ENCODE measurements at regions not wholly inside any gene's neighbourhood (a gene's known extent, or its start where the extent isn't known, plus 50 kb on each side); places are given as distances from the start of the nearest gene placed in this dataset.

DNA sequence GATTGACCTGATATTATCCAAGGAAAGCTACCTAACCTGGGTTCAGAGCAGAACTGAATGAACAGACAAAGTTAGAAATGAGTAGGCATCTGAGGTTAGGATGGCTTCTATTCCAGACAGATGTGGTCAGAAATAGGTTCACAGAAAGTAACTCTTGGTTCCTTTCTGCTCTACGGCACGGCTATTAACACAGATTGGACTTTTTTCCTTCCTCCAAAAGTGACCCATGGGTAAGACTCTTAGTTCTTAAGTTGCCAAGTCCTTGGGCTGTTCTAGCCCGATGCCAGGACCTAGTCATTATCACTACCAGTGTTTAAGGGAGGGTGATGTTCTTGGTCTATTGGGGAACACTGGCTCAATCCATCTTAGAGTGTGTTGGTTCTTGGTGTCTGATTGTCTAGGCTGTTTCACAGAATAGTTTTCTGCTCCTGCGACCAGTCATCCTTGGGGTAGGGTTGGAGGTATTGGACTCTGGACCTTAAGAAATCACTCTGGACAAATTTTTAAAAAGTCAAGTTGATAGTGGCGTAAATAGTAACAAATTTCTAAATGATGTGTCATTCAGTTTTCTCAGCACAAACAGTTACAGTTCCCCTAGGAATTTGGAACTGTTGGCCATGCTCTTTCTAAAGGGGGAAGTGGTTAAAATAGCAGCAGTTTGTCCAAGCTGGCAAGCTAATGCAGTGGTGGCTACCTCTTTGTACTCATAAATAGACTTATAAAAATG lies 60.1 kb upstream of the MYCBP2 start:
- H3F3A ChIP-seq (ENCODE audit: insufficient read depth), result peaks cover 31% of the 10 kb centered on the region
- H3K9ac ChIP-seq, result peak overlapping the region; percentile 10; the same call in 1 of the 2 replicates
- in situ Hi-C loops (cut with MboI), result no loop called here
- H4K20me1 ChIP-seq (ENCODE audit: insufficient read depth), result no peaks in the 10 kb centered on the region
- H3K4me1 ChIP-seq (ENCODE audit: insufficient read depth), result peaks cover 51% of the 10 kb centered on the region
- no peaks in the 10 kb centered on the region for H3K9me2 ChIP-seq (ENCODE audit: insufficient read depth)
- H3K27me3 ChIP-seq (replicated peaks; ENCODE audit: insufficient read depth), result no peaks in the 10 kb centered on the region
- peak; percentile 84 for DNase-seq
- TF ChIP-seq EZH2phosphoT487 (IDR thresholded peaks at IDR 0.05; ENCODE audit: insufficient read depth, low read depth), result no peak
- TF ChIP-seq EZH2 (IDR thresholded peaks at IDR 0.05; ENCODE audit: insufficient read depth, poor library complexity, severe bottlenecking), result no peak
- H3K36me3 ChIP-seq (ENCODE audit: low read depth), result no peaks in the 10 kb centered on the region
- 0 out of 2 replicates have a peak overlapping the region, but pooled peaks have one; percentile 19 for H2AFZ ChIP-seq
- WGBS, 2 experiments (ENCODE audit: low coverage in 1 of 2, low lambda C conversion rate in 2 of 2, missing lambda C conversion rate in 2 of 2), result 4 to 5% methylated on average over 5 of the region's 5 CpGs
- H3K9me3 ChIP-seq (ENCODE audit: low read depth), result no peaks in the 10 kb centered on the region
- peak overlapping the region; percentile 42 for H3K4me3 ChIP-seq
- peak overlapping the region; percentile 67 for H3K27ac ChIP-seq
- H3K4me2 ChIP-seq (ENCODE audit: unreplicated experiment), result peak overlapping the region; percentile 54
- H3K79me2 ChIP-seq (ENCODE audit: insufficient read depth), result no peaks in the 10 kb centered on the region

DNA sequence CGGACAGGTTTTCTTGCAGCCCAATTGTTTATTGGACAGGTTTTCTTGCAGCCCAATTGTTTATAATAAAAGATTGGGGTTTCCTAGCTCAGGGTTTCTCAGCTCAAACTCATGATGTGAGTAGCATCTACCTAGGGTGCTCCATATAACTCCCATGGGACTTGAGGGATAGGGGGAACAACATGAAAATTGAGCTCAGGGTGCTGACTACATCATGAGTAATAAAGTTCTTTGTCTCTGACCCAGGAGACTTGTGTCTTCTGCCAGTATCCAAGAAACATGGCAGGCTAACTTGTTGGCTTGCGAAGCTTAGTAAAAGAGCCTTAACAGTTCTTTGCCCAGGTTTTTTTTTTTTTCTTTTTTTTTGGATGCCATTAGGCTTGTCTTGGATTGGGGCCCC lies 59.2 kb upstream of the MYCBP2 start:
- peaks cover 31% of the 10 kb centered on the region for H3F3A ChIP-seq (ENCODE audit: insufficient read depth)
- H3K27me3 ChIP-seq (replicated peaks; ENCODE audit: insufficient read depth), result no peaks in the 10 kb centered on the region
- no peak for TF ChIP-seq EZH2phosphoT487 (IDR thresholded peaks at IDR 0.05; ENCODE audit: insufficient read depth, low read depth)
- TF ChIP-seq EZH2 (IDR thresholded peaks at IDR 0.05; ENCODE audit: insufficient read depth, poor library complexity, severe bottlenecking), result no peak
- in situ Hi-C loops (cut with MboI), result no loop called here
- H3K27ac ChIP-seq, result peak overlapping the region; percentile 67; the same call in 1 of the 2 replicates
- H3K9me2 ChIP-seq (ENCODE audit: insufficient read depth), result no peaks in the 10 kb centered on the region
- no peaks in the 10 kb centered on the region for H3K79me2 ChIP-seq (ENCODE audit: insufficient read depth)
- peak; percentile 45 for DNase-seq
- H3K4me1 ChIP-seq (ENCODE audit: insufficient read depth), result peaks cover 51% of the 10 kb centered on the region
- no peaks in the 10 kb centered on the region for H4K20me1 ChIP-seq (ENCODE audit: insufficient read depth)
- 58 to 60% methylated on average over 2 of the region's 2 CpGs for WGBS, 2 experiments (ENCODE audit: low coverage in 1 of 2, low lambda C conversion rate in 2 of 2, missing lambda C conversion rate in 2 of 2)
- H3K36me3 ChIP-seq (ENCODE audit: low read depth), result no peaks in the 10 kb centered on the region
- H3K9me3 ChIP-seq (ENCODE audit: low read depth), result no peaks in the 10 kb centered on the region
- no peak overlapping the region for H3K9ac ChIP-seq
- no peak overlapping the region for H3K4me3 ChIP-seq
- H2AFZ ChIP-seq, result no peak overlapping the region
- no peak overlapping the region for H3K4me2 ChIP-seq (ENCODE audit: unreplicated experiment)

DNA sequence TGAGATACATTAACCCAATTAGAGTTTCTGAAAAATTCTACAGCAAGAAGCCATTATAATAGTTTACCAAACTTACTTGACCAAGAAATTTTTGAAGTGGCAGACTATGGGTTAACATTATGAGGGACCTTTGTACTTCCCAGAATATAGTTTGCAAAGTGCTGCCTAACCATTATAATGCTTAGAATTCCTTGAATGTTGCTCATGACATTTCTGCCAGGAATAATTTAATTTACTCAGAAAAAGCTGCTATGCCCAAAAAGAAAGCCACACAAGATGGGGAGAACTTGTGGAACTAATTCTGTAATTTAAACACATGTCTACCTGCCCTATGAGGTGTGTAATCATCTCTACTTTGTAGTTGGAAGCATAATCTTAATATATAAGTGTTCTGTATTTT lies 58.1 kb upstream of the MYCBP2 start:
- no peaks in the 10 kb centered on the region for H3K9me2 ChIP-seq (ENCODE audit: insufficient read depth)
- H3F3A ChIP-seq (ENCODE audit: insufficient read depth), result peaks cover 31% of the 10 kb centered on the region
- no peaks in the 10 kb centered on the region for H3K79me2 ChIP-seq (ENCODE audit: insufficient read depth)
- no peak overlapping the region for H3K4me3 ChIP-seq
- H2AFZ ChIP-seq, result no peak overlapping the region
- TF ChIP-seq EZH2phosphoT487 (IDR thresholded peaks at IDR 0.05; ENCODE audit: insufficient read depth, low read depth) (no peak), EZH2 (IDR thresholded peaks at IDR 0.05; ENCODE audit: insufficient read depth, poor library complexity, severe bottlenecking) (no peak)
- no peak overlapping the region for H3K27ac ChIP-seq
- no peaks in the 10 kb centered on the region for H4K20me1 ChIP-seq (ENCODE audit: insufficient read depth)
- DNase-seq, result peak; percentile 52
- in situ Hi-C loops (cut with MboI), result no loop called here
- no peaks in the 10 kb centered on the region for H3K9me3 ChIP-seq (ENCODE audit: low read depth)
- peak overlapping the region; percentile 16 for H3K4me2 ChIP-seq (ENCODE audit: unreplicated experiment)
- H3K4me1 ChIP-seq (ENCODE audit: insufficient read depth), result peaks cover 42% of the 10 kb centered on the region
- H3K9ac ChIP-seq, result no peak overlapping the region
- no peaks in the 10 kb centered on the region for H3K27me3 ChIP-seq (replicated peaks; ENCODE audit: insufficient read depth)
- H3K36me3 ChIP-seq (ENCODE audit: low read depth), result no peaks in the 10 kb centered on the region

DNA sequence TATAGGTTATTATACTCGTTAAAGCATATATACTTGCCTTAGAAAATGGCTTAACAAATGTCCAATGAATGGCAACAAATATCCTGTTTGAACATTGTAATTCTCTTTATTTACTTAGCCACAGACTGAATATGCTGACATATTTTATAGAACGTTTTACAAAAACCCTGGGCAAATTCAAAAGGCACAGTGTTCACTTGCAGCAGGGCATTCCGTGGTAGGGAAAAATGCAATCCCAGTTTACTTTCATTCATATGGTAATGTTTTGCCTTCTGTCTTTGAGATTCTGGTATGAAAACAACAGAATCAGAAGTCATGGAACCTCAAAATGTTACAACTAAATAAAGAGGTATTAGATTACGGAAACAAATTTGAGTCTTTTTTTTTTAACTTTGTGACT lies 56.2 kb upstream of the MYCBP2 start:
- Histone ChIP-seq H3K9ac (no peak overlapping the region), H3F3A (ENCODE audit: insufficient read depth) (peaks cover 30% of the 10 kb centered on the region), H3K4me1 (ENCODE audit: insufficient read depth) (peaks cover 28% of the 10 kb centered on the region), H2AFZ (no peak overlapping the region), H3K4me3 (no peak overlapping the region), H3K27ac (no peak overlapping the region), H3K27me3 (replicated peaks; ENCODE audit: insufficient read depth) (no peaks in the 10 kb centered on the region), H3K9me3 (ENCODE audit: low read depth) (no peaks in the 10 kb centered on the region), H3K36me3 (ENCODE audit: low read depth) (no peaks in the 10 kb centered on the region), H3K9me2 (ENCODE audit: insufficient read depth) (no peaks in the 10 kb centered on the region), H3K79me2 (ENCODE audit: insufficient read depth) (no peaks in the 10 kb centered on the region), H4K20me1 (ENCODE audit: insufficient read depth) (no peaks in the 10 kb centered on the region), H3K4me2 (ENCODE audit: unreplicated experiment) (no peak overlapping the region)
- TF ChIP-seq EZH2phosphoT487 (IDR thresholded peaks at IDR 0.05; ENCODE audit: insufficient read depth, low read depth) (no peak), EZH2 (IDR thresholded peaks at IDR 0.05; ENCODE audit: insufficient read depth, poor library complexity, severe bottlenecking) (no peak)
- no peak for DNase-seq
- 81 to 87% methylated on average over 4 of the region's 4 CpGs for WGBS, 2 experiments (ENCODE audit: low coverage in 1 of 2, low lambda C conversion rate in 2 of 2, missing lambda C conversion rate in 2 of 2)
- in situ Hi-C loops (cut with MboI), result no loop called here

All from GM23248 (cell line).